ENCODE measurements at regions not wholly inside any gene's neighbourhood (a gene's known extent, or its start where the extent isn't known, plus 50 kb on each side); places are given as distances from the start of the nearest gene placed in this dataset.

DNA sequence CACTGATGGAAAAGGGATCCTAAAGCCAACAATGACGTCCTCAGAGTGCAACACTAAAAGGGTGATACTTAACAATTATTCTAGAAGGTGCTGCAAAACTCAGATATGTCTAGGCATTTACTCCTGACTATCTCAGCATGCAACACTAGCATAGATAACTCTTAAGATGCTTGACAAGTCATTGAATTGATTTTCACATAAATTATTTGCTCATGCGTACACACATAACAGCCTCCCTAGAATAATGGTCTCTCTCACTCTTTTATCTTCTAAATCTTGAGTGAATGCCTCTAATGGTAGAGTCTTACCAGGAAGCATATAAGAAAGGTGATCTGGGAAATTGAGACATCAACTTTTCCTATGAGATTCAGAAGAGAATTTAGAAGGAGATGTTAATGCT lies 1283.7 kb downstream of the MRPL39 start (continued):
- no peak for TF ChIP-seq CHD1 (IDR thresholded peaks at IDR 0.05; ENCODE audit: low read depth, low read length)
- TF ChIP-seq KDM5A (IDR thresholded peaks at IDR 0.05; ENCODE audit: low read length), result no peak
- no peak for TF ChIP-seq YY1 (IDR thresholded peaks at IDR 0.05; ENCODE audit: low read depth, low read length)
- TF ChIP-seq, protein P1, sequence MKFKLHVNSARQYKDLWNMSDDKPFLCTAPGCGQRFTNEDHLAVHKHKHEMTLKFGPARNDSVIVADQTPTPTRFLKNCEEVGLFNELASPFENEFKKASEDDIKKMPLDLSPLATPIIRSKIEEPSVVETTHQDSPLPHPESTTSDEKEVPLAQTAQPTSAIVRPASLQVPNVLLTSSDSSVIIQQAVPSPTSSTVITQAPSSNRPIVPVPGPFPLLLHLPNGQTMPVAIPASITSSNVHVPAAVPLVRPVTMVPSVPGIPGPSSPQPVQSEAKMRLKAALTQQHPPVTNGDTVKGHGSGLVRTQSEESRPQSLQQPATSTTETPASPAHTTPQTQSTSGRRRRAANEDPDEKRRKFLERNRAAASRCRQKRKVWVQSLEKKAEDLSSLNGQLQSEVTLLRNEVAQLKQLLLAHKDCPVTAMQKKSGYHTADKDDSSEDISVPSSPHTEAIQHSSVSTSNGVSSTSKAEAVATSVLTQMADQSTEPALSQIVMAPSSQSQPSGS (IDR thresholded peaks at IDR 0.05; ENCODE audit: low read length), result no peak
- no peak for TF ChIP-seq ZNF274 (IDR thresholded peaks at IDR 0.05; ENCODE audit: borderline replicate concordance, extremely low read depth, low read length)
- TF ChIP-seq RNF2 (IDR thresholded peaks at IDR 0.05; ENCODE audit: borderline replicate concordance, low read depth, low read length, missing control alignments, poor library complexity, severe bottlenecking), result no peak
- no peak for TF ChIP-seq NANOG (IDR thresholded peaks at IDR 0.05; ENCODE audit: insufficient read depth, low read depth, low read length, poor library complexity, severe bottlenecking)
- no peak for TF ChIP-seq MAFK (IDR thresholded peaks at IDR 0.05; ENCODE audit: low read depth, low read length)
- no peak for TF ChIP-seq SIRT6 (IDR thresholded peaks at IDR 0.05; ENCODE audit: low read length)
- TF ChIP-seq SIX5 (IDR thresholded peaks at IDR 0.05; ENCODE audit: low read depth, low read length), result no peak
- TF ChIP-seq ATF3 (IDR thresholded peaks at IDR 0.05; ENCODE audit: insufficient read depth, low read depth, low read length), result no peak
- no peak for TF ChIP-seq PHF8 (conservative IDR thresholded peaks at IDR 0.05; ENCODE audit: low read depth, low read length)
- no peak for TF ChIP-seq POLR2AphosphoS5 (IDR thresholded peaks at IDR 0.05; ENCODE audit: low read depth, low read length)
- no peak for TF ChIP-seq CHD2 (IDR thresholded peaks at IDR 0.05; ENCODE audit: low read length)
- TF ChIP-seq EGR1 (IDR thresholded peaks at IDR 0.05; ENCODE audit: borderline replicate concordance, low read depth, low read length), result no peak
- TF ChIP-seq SP2 (IDR thresholded peaks at IDR 0.05; ENCODE audit: low read length), result no peak
